GM23338 (cell line): ENCODE measurements at regions not wholly inside any gene's neighbourhood (a gene's known extent, or its start where the extent isn't known, plus 50 kb on each side); places are given as distances from the start of the nearest gene placed in this dataset.
"Not testable (repeated sequence)": the region's sequence is repeated elsewhere in the genome, so short reads cannot be mapped to it uniquely, and the experiment has no call there.

ENCODE experiments used
- ATAC-seq: fragments of 200-7000 bp; cut with Tn5 transposase; 3 replicates; pipeline ENCODE4 v1.9.1; 2020
- DNase-seq: peaks from one replicate; pipeline ENCODE4 v3.0.0-alpha.2; 2015; ENCODE audit warnings: low spot score
- H2AFZ ChIP-seq: fragments of 200-600 bp; sonication (generic); 2 replicates; pipeline ENCODE4 v1.8.0; 2016; ENCODE audit warnings: antibody characterized with exemption, mild to moderate bottlenecking, moderate library complexity
- H3F3A ChIP-seq: fragments of 200-600 bp; sonication (generic); replicated peaks from 2 replicates; pipeline ENCODE4 v1.8.0; 2017; ENCODE audit warnings: antibody characterized with exemption, mixed run types, low read depth
- H3K27ac ChIP-seq: fragments of 200-600 bp; sonication (generic); 2 replicates; pipeline ENCODE4 v1.6.1; 2016; ENCODE audit warnings: low read depth
- H3K27me3 ChIP-seq: fragments of 200-600 bp; sonication (generic); 2 replicates; pipeline ENCODE4 v1.8.0; 2016; ENCODE audit warnings: mild to moderate bottlenecking, mixed run types, moderate library complexity; ENCODE audit not compliant: insufficient read depth
- H3K36me3 ChIP-seq: fragments of 200-600 bp; sonication (generic); 2 replicates; pipeline ENCODE4 v1.8.0; 2016; ENCODE audit warnings: mild to moderate bottlenecking; ENCODE audit not compliant: insufficient read depth
- H3K4me1 ChIP-seq: fragments of 200-600 bp; sonication (generic); 2 replicates; pipeline ENCODE4 v1.8.0; 2016; ENCODE audit warnings: mild to moderate bottlenecking, moderate library complexity; ENCODE audit not compliant: insufficient read depth
- H3K4me2 ChIP-seq: fragments of 200-600 bp; sonication (generic); 2 replicates; pipeline ENCODE4 v1.7.1; 2017; ENCODE audit warnings: mixed run types
- H3K4me3 ChIP-seq: fragments of 200-600 bp; sonication (generic); 2 replicates; pipeline ENCODE4 v1.6.1; 2016; ENCODE audit warnings: mixed run types
- H3K79me2 ChIP-seq: fragments of 200-600 bp; sonication (generic); replicated peaks from 2 replicates; pipeline ENCODE4 v1.8.0; 2017; ENCODE audit warnings: mild to moderate bottlenecking; ENCODE audit not compliant: insufficient read depth
- H3K9me2 ChIP-seq: fragments of 200-600 bp; sonication (generic); 2 replicates; pipeline ENCODE4 v1.8.0; 2017; ENCODE audit not compliant: insufficient read depth
- H4K20me1 ChIP-seq: fragments of 200-600 bp; sonication (generic); replicated peaks from 2 replicates; pipeline ENCODE4 v1.8.0; 2017; ENCODE audit warnings: mild to moderate bottlenecking; ENCODE audit not compliant: insufficient read depth
- H3K27ac Mint-ChIP-seq: 2 replicates; pipeline ENCODE4 v1.8.0; 2020; ENCODE audit warnings: inconsistent platforms, mild to moderate bottlenecking, moderate library complexity, mixed read lengths
- H3K27me3 Mint-ChIP-seq: 3 replicates; pipeline ENCODE4 v1.8.0; 2022; ENCODE audit warnings: low read depth, mild to moderate bottlenecking, moderate library complexity, mixed read lengths, inconsistent platforms; ENCODE audit not compliant: insufficient read depth, poor library complexity
- H3K36me3 Mint-ChIP-seq: 3 replicates; pipeline ENCODE4 v1.8.0; 2021; ENCODE audit warnings: low read depth, mild to moderate bottlenecking, inconsistent platforms, moderate library complexity, mixed read lengths
- H3K4me1 Mint-ChIP-seq: 3 replicates; pipeline ENCODE4 v1.8.0; 2020; ENCODE audit warnings: mild to moderate bottlenecking, inconsistent platforms, mixed read lengths
- H3K4me3 Mint-ChIP-seq: 3 replicates; pipeline ENCODE4 v1.8.0; 2021; ENCODE audit warnings: moderate library complexity, mild to moderate bottlenecking, inconsistent platforms, mixed read lengths
- H3K9me3 Mint-ChIP-seq: 3 replicates; pipeline ENCODE4 v1.8.0; 2020; ENCODE audit warnings: moderate library complexity, mild to moderate bottlenecking, inconsistent platforms, mixed read lengths
- CREB1 ChIP-seq: fragments of 250-450 bp; sonication (Bioruptor Pico); IDR thresholded peaks from 2 replicates; pipeline ENCODE4 v1.5.0; 2020; ENCODE audit warnings: low read depth, mild to moderate bottlenecking, moderate library complexity
- EZH2phosphoT487 ChIP-seq: fragments of 200-600 bp; sonication (generic); IDR thresholded peaks from one replicate; pipeline ENCODE4 v1.8.1; 2018; ENCODE audit warnings: antibody characterized with exemption; ENCODE audit not compliant: unreplicated experiment
- POLR2AphosphoS5 ChIP-seq: IDR thresholded peaks from 2 replicates; pipeline ENCODE4 v1.6.1; 2016; ENCODE audit warnings: antibody characterized with exemption, low read depth
- ZNF331 ChIP-seq: fragments of 250-450 bp; sonication (Bioruptor Pico); IDR thresholded peaks from 2 replicates; pipeline ENCODE4 v1.5.0; 2020; ENCODE audit warnings: low read depth, mild to moderate bottlenecking, moderate library complexity
- TF ChIP-seq, protein P1 (sequence below), 2 experiments: fragments of 200-600 bp in 1 of 2; sonication (generic) in 1 of 2; conservative IDR thresholded peaks; 2 replicates each; pipeline versions ENCODE4 v1.5.1 to v1.6.1; 2016 to 2017; ENCODE audit warnings: antibody characterized with exemption in 2 of 2, low read depth in 2 of 2, mild to moderate bottlenecking in 2 of 2, moderate library complexity in 1 of 2
- TF ChIP-seq, protein P2 (sequence below): IDR thresholded peaks from 2 replicates; pipeline ENCODE4 v1.6.1; 2016; ENCODE audit warnings: antibody characterized with exemption

- H3K9me2 ChIP-seq, result no peaks in the 10 kb centered on the region
- no peak overlapping the region for H3K27ac ChIP-seq
- no peaks in the 10 kb centered on the region; the same call in 1 of the 3 replicates for H3K4me1 Mint-ChIP-seq
- H2AFZ ChIP-seq, result no peak overlapping the region
- H3K36me3 Mint-ChIP-seq, result peaks cover 7% of the 10 kb centered on the region
- peaks cover 5% of the 10 kb centered on the region for H3K27me3 Mint-ChIP-seq
- no peaks in the 10 kb centered on the region for H3K27me3 ChIP-seq
- peaks cover 17% of the 10 kb centered on the region for H3K9me3 Mint-ChIP-seq
- ATAC-seq (peak; percentile 99), DNase-seq (peak; percentile 88)
- no peak overlapping the region for H3K4me3 Mint-ChIP-seq
- no peak overlapping the region for H3K4me3 ChIP-seq
- H3K79me2 ChIP-seq, result no peaks in the 10 kb centered on the region
- no peaks in the 10 kb centered on the region for H3K4me1 ChIP-seq
- TF ChIP-seq, protein P1, sequence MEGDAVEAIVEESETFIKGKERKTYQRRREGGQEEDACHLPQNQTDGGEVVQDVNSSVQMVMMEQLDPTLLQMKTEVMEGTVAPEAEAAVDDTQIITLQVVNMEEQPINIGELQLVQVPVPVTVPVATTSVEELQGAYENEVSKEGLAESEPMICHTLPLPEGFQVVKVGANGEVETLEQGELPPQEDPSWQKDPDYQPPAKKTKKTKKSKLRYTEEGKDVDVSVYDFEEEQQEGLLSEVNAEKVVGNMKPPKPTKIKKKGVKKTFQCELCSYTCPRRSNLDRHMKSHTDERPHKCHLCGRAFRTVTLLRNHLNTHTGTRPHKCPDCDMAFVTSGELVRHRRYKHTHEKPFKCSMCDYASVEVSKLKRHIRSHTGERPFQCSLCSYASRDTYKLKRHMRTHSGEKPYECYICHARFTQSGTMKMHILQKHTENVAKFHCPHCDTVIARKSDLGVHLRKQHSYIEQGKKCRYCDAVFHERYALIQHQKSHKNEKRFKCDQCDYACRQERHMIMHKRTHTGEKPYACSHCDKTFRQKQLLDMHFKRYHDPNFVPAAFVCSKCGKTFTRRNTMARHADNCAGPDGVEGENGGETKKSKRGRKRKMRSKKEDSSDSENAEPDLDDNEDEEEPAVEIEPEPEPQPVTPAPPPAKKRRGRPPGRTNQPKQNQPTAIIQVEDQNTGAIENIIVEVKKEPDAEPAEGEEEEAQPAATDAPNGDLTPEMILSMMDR (conservative IDR thresholded peaks at IDR 0.05; ENCODE audit: low read depth in 2 of 2), result peak; percentile 85 to 98
- TF ChIP-seq EZH2phosphoT487, result no peak
- TF ChIP-seq, protein P2, sequence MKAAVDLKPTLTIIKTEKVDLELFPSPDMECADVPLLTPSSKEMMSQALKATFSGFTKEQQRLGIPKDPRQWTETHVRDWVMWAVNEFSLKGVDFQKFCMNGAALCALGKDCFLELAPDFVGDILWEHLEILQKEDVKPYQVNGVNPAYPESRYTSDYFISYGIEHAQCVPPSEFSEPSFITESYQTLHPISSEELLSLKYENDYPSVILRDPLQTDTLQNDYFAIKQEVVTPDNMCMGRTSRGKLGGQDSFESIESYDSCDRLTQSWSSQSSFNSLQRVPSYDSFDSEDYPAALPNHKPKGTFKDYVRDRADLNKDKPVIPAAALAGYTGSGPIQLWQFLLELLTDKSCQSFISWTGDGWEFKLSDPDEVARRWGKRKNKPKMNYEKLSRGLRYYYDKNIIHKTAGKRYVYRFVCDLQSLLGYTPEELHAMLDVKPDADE, result no peak
- no peaks in the 10 kb centered on the region for H3K36me3 ChIP-seq
- no peak overlapping the region for H3K27ac Mint-ChIP-seq
- H3F3A ChIP-seq, result no peaks in the 10 kb centered on the region
- no peak overlapping the region for H3K4me2 ChIP-seq
- no peaks in the 10 kb centered on the region for H4K20me1 ChIP-seq
Measured at GRCh38 chr15:70512772-70513362, 250.5 kb downstream of the UACA start.

DNA sequence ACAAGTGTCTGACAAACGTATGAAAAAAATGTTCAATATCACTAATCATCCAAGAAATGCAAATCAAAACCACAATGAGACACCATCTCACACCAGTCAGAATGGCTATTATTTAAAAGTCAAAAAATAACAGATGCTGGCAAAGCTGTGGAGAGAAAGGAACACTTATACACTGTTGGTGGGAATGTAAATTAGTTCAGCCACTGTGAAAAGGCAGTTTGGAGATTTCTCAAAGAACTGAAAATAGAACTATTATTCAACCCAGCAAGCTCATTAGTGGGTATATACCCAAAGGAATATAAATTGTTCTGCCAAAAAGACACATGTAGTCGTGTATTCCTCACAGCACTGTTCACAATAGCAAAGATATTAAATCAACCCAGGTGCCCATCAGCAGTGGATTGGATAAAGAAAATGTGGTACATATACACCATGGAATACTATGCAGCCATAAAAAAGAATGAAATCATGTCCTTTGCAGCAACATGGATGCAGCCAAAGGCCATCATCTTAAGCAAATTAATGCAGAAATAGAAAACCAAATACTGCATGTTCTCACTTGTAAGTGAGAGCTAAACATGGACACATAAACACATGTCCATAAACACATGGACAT, 251.3 kb downstream of the UACA start:
- not testable (repeated sequence) for DNase-seq, ATAC-seq, H3K9me2 ChIP-seq, H3K27me3 Mint-ChIP-seq, H4K20me1 ChIP-seq, H3K4me3 Mint-ChIP-seq, H3K27ac ChIP-seq, H3K36me3 Mint-ChIP-seq, H3K27me3 ChIP-seq, H3K4me3 ChIP-seq, H3K4me1 ChIP-seq, H3K36me3 ChIP-seq, H3K4me2 ChIP-seq, H3K4me1 Mint-ChIP-seq, H3K79me2 ChIP-seq, H2AFZ ChIP-seq, H3K27ac Mint-ChIP-seq, H3F3A ChIP-seq
- peaks cover 17% of the 10 kb centered on the region for H3K9me3 Mint-ChIP-seq

- peaks cover 20% of the 10 kb centered on the region for H3K9me3 Mint-ChIP-seq
- no peak for TF ChIP-seq ZNF331
- no peak for TF ChIP-seq CREB1 (CRISPR knock-in tag)
- TF ChIP-seq, protein P1 (conservative IDR thresholded peaks at IDR 0.05; ENCODE audit: low read depth in 2 of 2), result no peak
- TF ChIP-seq POLR2AphosphoS5, result no peak
- no peak for TF ChIP-seq EZH2phosphoT487
- peaks cover 10% of the 10 kb centered on the region; the same call in 1 of the 2 replicates for H3K4me1 ChIP-seq
- no peak overlapping the region for H3K4me2 ChIP-seq
- H4K20me1 ChIP-seq, result no peaks in the 10 kb centered on the region
- no peaks in the 10 kb centered on the region for H3K36me3 ChIP-seq
- H3K27ac Mint-ChIP-seq, result no peak overlapping the region
- no peak for DNase-seq
- H3K9me2 ChIP-seq, result no peaks in the 10 kb centered on the region
- H3K27ac ChIP-seq, result no peak overlapping the region
- H3K4me3 Mint-ChIP-seq, result no peak overlapping the region
- H3K79me2 ChIP-seq, result no peaks in the 10 kb centered on the region
- H3F3A ChIP-seq, result no peaks in the 10 kb centered on the region
- peaks cover 16% of the 10 kb centered on the region for H3K4me1 Mint-ChIP-seq
- no peak for ATAC-seq
- H3K27me3 ChIP-seq, result no peaks in the 10 kb centered on the region
- peaks cover 7% of the 10 kb centered on the region for H3K36me3 Mint-ChIP-seq
- no peak overlapping the region for H2AFZ ChIP-seq
- H3K27me3 Mint-ChIP-seq, result peaks cover 7% of the 10 kb centered on the region
- H3K4me3 ChIP-seq, result no peak overlapping the region
Measured at GRCh38 chr15:70510433-70510832, 252.9 kb downstream of the UACA start.
